NB4 (cell line): ENCODE measurements at regions not wholly inside any gene's neighbourhood (a gene's known extent, or its start where the extent isn't known, plus 50 kb on each side); places are given as distances from the start of the nearest gene placed in this dataset.

ENCODE experiments used
- CTCF ChIP-seq: IDR thresholded peaks from one replicate; pipeline ENCODE4 v1.5.1; 2012; ENCODE audit warnings: low read depth, low read length
- MAX ChIP-seq: IDR thresholded peaks from 2 replicates; pipeline ENCODE4 v1.6.1; 2011; ENCODE audit warnings: low read depth, low read length
- MYC ChIP-seq: IDR thresholded peaks from 2 replicates; pipeline ENCODE4 v1.6.1; 2011; ENCODE audit warnings: low read depth, low read length
- POLR2A ChIP-seq: IDR thresholded peaks from 2 replicates; pipeline ENCODE4 v1.6.1; 2011; ENCODE audit warnings: mild to moderate bottlenecking; ENCODE audit not compliant: insufficient read length; ENCODE audit errors: extremely low read depth

GRCh38 chr12:75953312-75953906 lies 78.2 kb downstream of the PHLDA1 start:
- no peak for TF ChIP-seq MYC
- no peak for TF ChIP-seq CTCF
- no peak for TF ChIP-seq POLR2A
- TF ChIP-seq MAX = no peak
